8988T (cell line): ENCODE measurements at regions not wholly inside any gene's neighbourhood (a gene's known extent, or its start where the extent isn't known, plus 50 kb on each side); places are given as distances from the start of the nearest gene placed in this dataset.

Experiments used
- DNase-seq: peaks from one replicate; pipeline ENCODE4 v3.0.0; 2011

DNA sequence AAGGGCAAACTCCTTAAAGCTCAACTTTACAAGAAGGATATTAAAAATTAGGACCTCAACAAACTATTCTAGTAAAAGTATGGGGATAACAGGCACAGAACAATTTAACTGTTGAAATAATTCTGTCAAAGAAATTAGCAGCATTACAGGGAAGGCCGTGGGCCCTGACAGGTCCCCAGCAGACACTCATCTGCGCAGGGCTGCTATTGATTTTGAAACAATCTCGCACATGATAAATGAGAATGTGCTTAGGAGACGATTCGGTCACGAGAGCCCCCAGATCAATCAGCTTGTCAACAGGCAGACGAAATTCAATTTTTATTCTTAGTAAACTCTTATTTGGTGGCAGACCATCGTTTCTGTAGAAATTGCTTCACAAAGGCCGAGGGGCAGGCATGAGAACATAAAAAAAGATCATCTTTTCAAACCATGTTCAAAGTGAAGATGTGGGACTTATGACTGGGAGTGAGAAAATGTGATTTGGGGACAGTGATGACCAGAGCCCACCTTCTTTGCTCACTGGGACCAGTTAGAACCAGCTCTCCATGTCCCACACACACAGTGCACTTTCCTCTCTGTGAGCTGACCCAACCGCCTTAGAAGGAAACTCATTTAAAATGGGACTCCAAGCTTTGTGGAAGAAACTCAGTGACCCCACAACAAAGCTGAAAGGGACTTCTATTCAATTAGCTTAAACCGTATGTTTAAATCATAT is 654.5 kb downstream of the TOX3 start:
- no peak for DNase-seq

DNA sequence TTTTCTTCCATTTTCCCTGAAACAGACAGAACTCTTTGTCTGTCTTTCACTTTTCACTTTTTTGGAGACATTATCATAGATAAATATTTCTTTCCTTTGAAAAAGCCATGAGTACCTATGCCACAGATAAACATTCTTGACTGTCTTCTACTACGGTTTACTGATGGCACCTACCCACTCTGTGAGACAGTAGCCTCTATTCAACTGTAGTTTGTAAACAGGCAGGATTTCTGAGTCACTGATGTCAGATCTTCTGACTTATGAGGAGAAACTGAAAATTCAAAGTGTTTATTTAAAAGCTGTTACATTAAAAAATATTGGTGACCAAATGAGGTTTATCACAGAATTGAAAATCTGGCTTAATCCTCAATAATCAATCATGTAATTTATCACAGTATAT is 658.4 kb downstream of the TOX3 start:
- no peak for DNase-seq

DNA sequence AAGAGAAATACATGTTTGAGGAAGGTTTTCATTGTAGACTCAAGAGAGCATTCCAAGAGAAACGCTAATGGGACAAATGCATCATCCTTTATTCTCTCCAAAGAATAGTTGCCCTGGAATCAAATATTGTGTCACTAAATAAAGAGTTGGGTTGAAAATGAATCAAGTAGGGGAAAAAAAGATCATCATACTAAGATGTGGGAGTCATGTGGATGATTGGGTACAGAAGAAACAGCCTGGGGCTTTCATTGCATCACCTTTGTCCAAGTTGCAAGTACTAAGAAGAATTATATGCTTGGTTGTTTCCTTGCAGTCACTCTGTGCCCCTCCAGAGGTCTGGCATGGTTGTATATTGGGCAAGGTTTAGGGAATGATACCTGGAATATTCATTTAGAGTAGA is 658.9 kb downstream of the TOX3 start:
- no peak for DNase-seq

DNA sequence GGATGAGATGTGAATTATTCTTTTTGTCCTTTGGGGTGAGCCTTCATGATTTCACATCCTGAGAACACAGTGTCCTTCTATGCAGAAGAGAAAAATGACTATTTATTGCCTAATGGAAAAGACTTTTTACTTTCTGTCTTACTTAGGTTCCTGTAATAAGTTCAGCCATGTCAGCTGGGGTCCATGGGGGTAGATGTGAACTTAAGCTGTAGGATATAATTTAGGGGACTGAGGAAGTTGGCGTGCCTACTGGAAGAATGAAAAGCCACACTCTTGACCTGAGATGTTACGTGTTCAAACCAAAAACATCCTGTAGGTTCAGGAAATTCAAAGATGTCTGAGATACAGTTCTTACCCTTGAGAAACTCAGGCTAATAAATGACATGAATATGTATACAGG is 660.5 kb downstream of the TOX3 start:
- DNase-seq: no peak

GRCh38 chr16:51884773-51885172 is 662.2 kb downstream of the TOX3 start:
- no peak for DNase-seq

DNA sequence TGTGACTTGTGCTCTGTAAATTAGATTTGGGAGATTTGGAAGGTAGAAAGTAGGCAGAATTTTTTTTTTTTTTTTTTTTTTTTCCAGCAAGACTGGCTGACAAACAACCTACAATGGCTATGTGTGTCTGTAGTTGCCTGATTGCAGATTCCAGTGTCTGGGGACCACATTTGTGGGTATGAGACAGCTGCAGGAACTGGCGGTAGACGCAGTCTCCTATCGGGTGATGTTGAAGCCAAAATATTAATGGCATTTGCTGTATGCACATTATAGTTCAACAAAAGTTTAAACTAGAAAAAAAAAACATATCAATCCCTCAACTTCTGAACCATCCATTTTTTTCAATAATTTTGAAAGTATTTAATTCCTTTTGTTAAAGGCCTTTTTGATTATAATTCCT is 665.2 kb downstream of the TOX3 start:
- DNase-seq: no peak

DNA sequence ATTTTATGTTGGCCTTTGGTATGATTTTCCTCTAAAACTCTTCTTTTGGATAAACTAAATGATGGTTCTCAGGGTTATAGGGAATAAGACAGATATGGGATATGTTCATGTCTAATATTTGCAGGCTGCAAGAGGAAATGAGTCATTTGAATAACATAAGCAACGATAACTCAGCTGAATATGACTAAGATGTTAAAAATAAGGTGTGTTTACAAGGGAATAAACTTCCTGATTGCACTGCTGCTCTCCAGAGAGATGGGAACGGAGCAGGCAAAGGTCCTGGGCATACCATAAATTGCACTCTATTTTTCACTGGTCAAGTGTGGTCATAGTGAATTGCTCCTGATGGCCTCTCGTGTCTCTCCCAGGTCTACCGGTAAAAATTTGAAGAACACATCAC is 666.2 kb downstream of the TOX3 start:
- DNase-seq: no peak

DNA sequence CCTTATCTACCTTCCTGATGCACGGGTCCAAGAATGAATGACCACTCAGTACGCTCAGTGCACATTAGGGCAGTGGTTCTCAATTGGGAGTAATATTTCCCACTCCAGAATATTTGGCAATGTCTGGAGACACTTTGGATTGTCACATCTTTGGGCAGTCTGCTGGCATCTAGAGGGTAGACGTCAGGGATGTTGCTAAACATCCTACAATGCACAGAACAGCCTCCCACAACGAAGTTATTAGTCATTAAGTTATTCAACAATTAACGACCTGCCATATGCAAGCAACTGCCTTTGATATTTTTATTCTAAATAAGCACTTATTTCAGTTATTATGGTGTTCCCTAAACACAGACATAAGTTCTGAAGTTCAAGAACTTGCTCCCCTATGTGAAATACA is 669.3 kb downstream of the TOX3 start:
- no peak for DNase-seq

GRCh38 chr16:51876934-51877333 is 670.0 kb downstream of the TOX3 start:
- DNase-seq: no peak

GRCh38 chr16:51876601-51876875 is 670.4 kb downstream of the TOX3 start:
- no peak for DNase-seq

DNA sequence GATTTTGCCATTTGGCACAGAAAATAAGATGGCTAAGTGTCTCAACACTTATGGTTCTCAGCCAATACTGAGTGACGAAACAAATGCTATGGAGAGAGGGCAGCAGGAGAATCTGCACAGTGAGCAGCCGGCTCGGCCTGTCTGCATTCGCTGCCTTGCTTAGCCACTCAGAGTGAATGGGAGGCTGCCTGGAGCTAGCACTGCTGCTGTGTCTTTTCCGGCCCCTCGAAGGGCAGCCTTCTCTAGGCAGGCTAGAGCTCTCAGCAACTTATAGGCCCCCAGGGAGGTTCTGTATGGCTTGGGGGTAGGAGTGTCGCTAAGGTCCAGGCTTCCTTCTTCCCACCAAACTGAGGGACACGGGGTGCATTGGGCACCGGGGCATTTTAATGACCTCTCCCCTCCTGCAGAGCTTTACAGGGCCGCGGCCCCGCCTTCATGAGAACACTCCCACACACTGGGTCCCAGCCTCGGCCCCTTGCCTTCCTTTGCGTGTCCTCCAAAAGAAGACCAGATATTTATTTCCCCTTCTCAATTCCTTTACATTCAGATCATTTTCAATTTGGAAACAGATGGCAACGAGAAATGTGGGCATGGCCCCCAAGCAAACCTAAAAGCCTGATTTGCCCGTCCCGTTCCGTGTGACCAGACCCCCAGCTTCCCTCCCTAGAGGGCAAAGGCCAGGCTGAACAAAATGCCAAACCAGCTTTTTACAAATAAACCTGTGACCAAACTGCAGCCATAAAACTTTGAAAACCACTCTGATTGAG is 670.9 kb downstream of the TOX3 start:
- DNase-seq: no peak

DNA sequence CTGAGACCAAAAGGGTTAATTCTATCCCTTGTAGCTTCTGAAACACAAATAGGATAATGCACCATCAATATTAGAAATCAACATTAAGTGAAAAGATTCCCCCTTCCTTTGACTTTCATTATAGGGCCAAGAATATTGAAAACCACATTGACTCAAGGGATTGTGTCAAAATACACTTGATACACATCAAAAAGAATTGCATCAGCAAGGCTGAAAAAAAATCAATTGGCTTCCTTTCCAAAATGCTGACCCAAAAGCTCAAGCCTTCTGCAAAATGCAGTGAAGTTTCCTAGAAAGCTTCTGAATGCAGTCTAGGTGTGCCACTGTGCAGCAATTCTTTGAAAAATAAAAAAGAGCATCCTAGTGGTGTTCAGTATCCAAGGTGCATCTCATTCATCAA is 674.4 kb downstream of the TOX3 start:
- no peak for DNase-seq

DNA sequence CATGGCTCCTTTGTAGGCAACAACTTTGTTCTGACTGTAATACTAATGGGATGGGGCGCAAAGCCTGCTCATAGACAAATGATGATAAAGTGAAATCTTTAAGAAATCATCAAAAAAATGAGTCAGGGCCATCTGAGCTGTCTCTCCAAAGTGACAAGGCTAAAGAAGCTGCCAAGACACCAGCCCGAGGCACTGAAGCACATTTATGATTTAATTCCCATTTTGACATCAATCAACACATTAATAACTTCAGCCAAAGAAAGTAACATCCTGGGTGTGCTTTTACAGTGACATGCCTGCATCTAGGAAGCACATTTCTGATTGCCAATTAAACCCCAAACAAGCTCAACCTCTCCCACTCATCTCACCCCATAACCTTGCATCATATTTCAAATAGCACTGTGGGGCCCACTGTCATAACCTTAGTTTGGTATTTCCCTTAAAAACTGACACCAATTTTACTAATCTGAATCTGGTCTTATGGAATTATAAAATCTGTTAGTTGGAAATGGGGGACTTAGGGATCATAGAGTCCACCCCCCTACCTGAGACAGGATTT is 676.6 kb downstream of the TOX3 start:
- DNase-seq: no peak

GRCh38 chr16:51869176-51869575 is 677.8 kb downstream of the TOX3 start:
- DNase-seq: no peak

GRCh38 chr16:51868631-51869030 is 678.3 kb downstream of the TOX3 start:
- no peak for DNase-seq

DNA sequence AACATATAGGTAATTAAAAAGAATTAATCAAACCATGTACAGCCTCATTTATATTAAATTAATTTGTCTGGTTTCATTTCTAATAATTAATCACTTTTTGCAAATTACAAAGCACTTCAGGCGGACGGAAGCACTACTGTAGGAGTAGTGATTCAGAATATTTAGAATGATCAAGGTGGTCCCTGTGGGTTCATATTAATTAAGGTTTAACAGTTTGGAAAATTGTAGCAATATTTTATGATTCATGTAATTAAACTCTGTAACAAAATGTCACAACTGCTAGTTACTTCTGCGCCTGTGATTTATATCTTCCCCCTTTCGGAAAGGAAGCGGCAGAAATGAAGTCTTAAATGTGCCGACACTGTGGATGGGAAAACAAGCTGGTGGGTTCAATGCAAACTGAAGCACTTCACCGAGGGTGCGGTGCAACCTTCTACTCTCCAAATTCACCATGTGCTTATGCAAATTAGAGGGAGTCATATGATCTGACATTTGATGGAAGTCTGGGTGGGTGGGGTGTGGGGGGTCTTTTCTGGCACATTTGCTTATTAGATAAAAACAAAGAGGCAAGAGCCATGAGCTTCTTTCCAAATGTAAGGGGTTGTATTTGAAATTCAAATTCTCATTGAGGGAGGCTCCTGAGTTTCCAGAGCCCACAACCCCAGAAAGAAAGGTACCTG is 679.4 kb downstream of the TOX3 start:
- DNase-seq: no peak

GRCh38 chr16:51864575-51864974 is 682.4 kb downstream of the TOX3 start:
- DNase-seq: no peak

- DNase-seq: no peak
These were observed 692.5 kb downstream of the TOX3 start for GRCh38 chr16:51854401-51854951.

DNA sequence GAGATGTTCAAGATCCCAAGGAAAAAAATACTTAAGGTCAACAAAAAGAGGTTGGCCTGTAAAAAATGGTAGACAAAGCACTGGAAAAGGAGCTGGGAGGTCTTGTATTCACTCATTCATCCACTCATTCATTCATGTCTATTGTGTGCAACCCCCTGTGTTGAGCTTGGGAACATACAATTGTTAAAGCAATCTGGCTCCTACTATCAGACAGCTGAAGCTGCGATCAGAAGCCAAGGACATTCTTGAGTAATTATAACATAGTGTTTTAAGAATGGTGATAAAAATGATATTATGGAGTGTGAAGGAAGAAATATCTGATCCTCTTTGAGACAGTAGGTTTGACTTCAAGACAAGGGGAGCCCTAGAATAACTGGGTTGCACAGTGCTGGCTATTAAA is 693.4 kb downstream of the TOX3 start:
- no peak for DNase-seq

- no peak for DNase-seq
These were observed 694.1 kb downstream of the TOX3 start for GRCh38 chr16:51852892-51853291.

DNA sequence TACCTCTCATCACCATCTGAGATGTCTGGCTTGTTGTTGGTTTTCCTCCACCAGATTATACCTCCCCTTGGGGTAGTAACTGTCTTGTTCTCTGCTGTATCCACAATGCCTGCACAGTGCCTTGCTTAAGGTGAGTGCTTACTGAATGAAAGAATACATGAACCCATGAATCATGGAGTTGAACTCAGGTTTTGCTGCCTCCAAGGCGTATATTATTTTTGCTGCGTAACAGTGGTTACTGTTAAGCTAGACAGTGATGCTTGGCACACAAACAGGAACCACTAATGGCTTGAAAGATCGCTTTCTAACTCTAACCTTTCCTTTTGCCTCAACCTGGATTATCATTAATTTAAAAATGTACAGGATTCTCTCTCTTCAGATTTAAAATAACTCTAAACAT is 695.8 kb downstream of the TOX3 start:
- DNase-seq: no peak

GRCh38 chr16:51849715-51850114 is 697.2 kb downstream of the TOX3 start:
- DNase-seq: no peak

DNA sequence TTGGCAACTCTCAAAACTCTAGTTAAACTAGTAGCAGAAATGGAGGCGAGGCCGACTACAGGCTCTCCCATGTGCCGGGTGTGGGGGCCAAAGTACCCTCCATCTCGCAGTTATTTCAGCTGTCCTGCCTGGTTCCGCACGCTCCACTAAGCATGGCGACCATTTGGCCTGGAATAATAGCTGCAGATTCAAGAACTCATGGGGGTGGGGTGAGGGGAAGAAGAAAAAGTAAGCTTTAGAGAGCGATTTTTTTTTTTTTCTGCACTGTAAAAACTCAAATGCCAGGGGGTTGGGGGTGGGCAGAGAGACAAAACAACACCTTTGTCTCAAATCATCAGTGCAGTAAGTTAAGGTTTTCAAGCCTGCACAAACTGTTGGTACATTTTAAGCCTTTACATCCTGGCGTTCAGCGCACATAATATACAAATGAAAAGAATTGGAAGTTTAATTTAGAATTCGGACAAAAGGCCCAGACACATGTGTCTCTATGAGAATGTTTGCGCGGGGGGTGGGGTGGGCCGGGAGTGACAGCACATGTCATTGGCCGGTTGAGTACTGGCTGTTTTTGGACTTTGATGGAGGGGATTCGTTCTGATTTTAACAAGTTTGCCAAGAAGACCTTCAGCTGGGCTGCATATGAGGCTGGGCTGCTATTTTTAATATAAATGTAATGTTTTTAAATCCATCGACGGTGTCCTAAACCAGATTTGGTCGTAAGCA is 694.7 kb upstream of the SALL1 start:
- no peak for DNase-seq
